ENCODE measurements at regions not wholly inside any gene's neighbourhood (a gene's known extent, or its start where the extent isn't known, plus 50 kb on each side); places are given as distances from the start of the nearest gene placed in this dataset.

- TF ChIP-seq EZH2 (IDR thresholded peaks at IDR 0.05; ENCODE audit: low read depth) (no peak), CTCF (conservative IDR thresholded peaks at IDR 0.05) (no peak)
- POLR2A ChIA-PET (ENCODE audit: unreplicated experiment) = no interaction called here
- H3F3A ChIP-seq (ENCODE audit: insufficient read depth, low read depth) = peaks cover 8% of the 10 kb centered on the region; the same call in 1 of the 2 replicates
- no peak overlapping the region for H3K27ac ChIP-seq
- no peaks in the 10 kb centered on the region; the same call in 1 of the 2 replicates for H3K9me2 ChIP-seq (ENCODE audit: insufficient read depth)
- H2AFZ ChIP-seq = no peak overlapping the region
- no peaks in the 10 kb centered on the region for H3K36me3 ChIP-seq (ENCODE audit: low read depth)
- intact Hi-C loops (cut with micrococcal nuclease; ENCODE audit: unreplicated experiment) = no loop called here
- H4K20me1 ChIP-seq (ENCODE audit: insufficient read depth) = no peaks in the 10 kb centered on the region
- CTCF ChIA-PET = no interaction called here
- no peak overlapping the region for H3K4me2 ChIP-seq
- no TSS peak for BruUV-seq (replicated peaks)
- H3K27me3 ChIP-seq (ENCODE audit: insufficient read depth, low read depth) = peaks cover 4% of the 10 kb centered on the region; the same call in 1 of the 2 replicates
- H3K4me3 ChIP-seq = no peak overlapping the region
- no peak for DNase-seq
- no peaks in the 10 kb centered on the region for H3K79me2 ChIP-seq (ENCODE audit: low read depth)
- no peaks in the 10 kb centered on the region for H3K9me3 ChIP-seq (ENCODE audit: insufficient read depth, low read depth)
- peaks cover 7% of the 10 kb centered on the region; the same call in 1 of the 2 replicates for H3K4me1 ChIP-seq (replicated peaks; ENCODE audit: insufficient read depth)
These were observed 125.9 kb downstream of the MOBP start for GRCh38 chr3:39593341-39593740.

GRCh38 chr3:39601241-39601640, 133.8 kb downstream of the MOBP start:
- no peak for DNase-seq
- POLR2A ChIA-PET (ENCODE audit: unreplicated experiment) = no interaction called here
- Histone ChIP-seq H3F3A (ENCODE audit: insufficient read depth, low read depth) (no peaks in the 10 kb centered on the region), H3K4me1 (replicated peaks; ENCODE audit: insufficient read depth) (no peaks in the 10 kb centered on the region), H3K9me3 (ENCODE audit: insufficient read depth, low read depth) (no peaks in the 10 kb centered on the region), H2AFZ (no peak overlapping the region), H3K4me2 (no peak overlapping the region), H3K27me3 (ENCODE audit: insufficient read depth, low read depth) (no peaks in the 10 kb centered on the region), H3K79me2 (ENCODE audit: low read depth) (no peaks in the 10 kb centered on the region), H4K20me1 (ENCODE audit: insufficient read depth) (no peaks in the 10 kb centered on the region), H3K9me2 (ENCODE audit: insufficient read depth) (no peaks in the 10 kb centered on the region), H3K27ac (no peak overlapping the region), H3K4me3 (no peak overlapping the region), H3K36me3 (ENCODE audit: low read depth) (no peaks in the 10 kb centered on the region)
- intact Hi-C loops (cut with micrococcal nuclease; ENCODE audit: unreplicated experiment) = no loop called here
- no TSS peak for BruUV-seq (replicated peaks)
- no peak for TF ChIP-seq CTCF (conservative IDR thresholded peaks at IDR 0.05)
- TF ChIP-seq EZH2 (IDR thresholded peaks at IDR 0.05; ENCODE audit: low read depth) = no peak
- CTCF ChIA-PET = no interaction called here

GRCh38 chr3:39605837-39606236, 138.4 kb downstream of the MOBP start:
- TF ChIP-seq CTCF (conservative IDR thresholded peaks at IDR 0.05) = no peak
- no peak for TF ChIP-seq EZH2 (IDR thresholded peaks at IDR 0.05; ENCODE audit: low read depth)
- H3K9me3 ChIP-seq (ENCODE audit: insufficient read depth, low read depth) = no peaks in the 10 kb centered on the region
- ChIA-PET CTCF (no interaction called here), POLR2A (ENCODE audit: unreplicated experiment) (interaction anchor here (0.7 kb wide), 1 partner anchor 353 kb away, joined by 3 read pairs; no protein-coding TSS in a partner anchor)
- intact Hi-C loops (cut with micrococcal nuclease; ENCODE audit: unreplicated experiment) = no loop called here
- no peaks in the 10 kb centered on the region for H4K20me1 ChIP-seq (ENCODE audit: insufficient read depth)
- no peak overlapping the region for H3K27ac ChIP-seq
- no peaks in the 10 kb centered on the region for H3K79me2 ChIP-seq (ENCODE audit: low read depth)
- no peaks in the 10 kb centered on the region for H3F3A ChIP-seq (ENCODE audit: insufficient read depth, low read depth)
- no peak for DNase-seq
- no TSS peak for BruUV-seq (replicated peaks)
- H3K9me2 ChIP-seq (ENCODE audit: insufficient read depth) = no peaks in the 10 kb centered on the region
- no peak overlapping the region for H3K4me3 ChIP-seq
- H3K4me2 ChIP-seq = no peak overlapping the region
- no peaks in the 10 kb centered on the region for H3K4me1 ChIP-seq (replicated peaks; ENCODE audit: insufficient read depth)
- peaks cover 4% of the 10 kb centered on the region; the same call in 1 of the 2 replicates for H3K27me3 ChIP-seq (ENCODE audit: insufficient read depth, low read depth)
- H2AFZ ChIP-seq = no peak overlapping the region
- H3K36me3 ChIP-seq (ENCODE audit: low read depth) = no peaks in the 10 kb centered on the region
